HCT116 (cell line): ENCODE measurements at regions not wholly inside any gene's neighbourhood (a gene's known extent, or its start where the extent isn't known, plus 50 kb on each side); places are given as distances from the start of the nearest gene placed in this dataset.
"Not testable (repeated sequence)": the region's sequence is repeated elsewhere in the genome, so short reads cannot be mapped to it uniquely, and the experiment has no call there.

ENCODE experiments used
- ELF1 ChIP-seq: IDR thresholded peaks from 2 replicates; pipeline ENCODE4 v1.6.1; 2012; ENCODE audit warnings: low read depth, borderline replicate concordance
- EZH2phosphoT487 ChIP-seq: fragments of 200-600 bp; IDR thresholded peaks from 2 replicates; pipeline ENCODE4 v1.6.1; 2018; ENCODE audit warnings: antibody characterized with exemption, borderline replicate concordance
- SP1 ChIP-seq: IDR thresholded peaks from 2 replicates; pipeline ENCODE4 v1.6.1; 2012; ENCODE audit warnings: low read depth

DNA sequence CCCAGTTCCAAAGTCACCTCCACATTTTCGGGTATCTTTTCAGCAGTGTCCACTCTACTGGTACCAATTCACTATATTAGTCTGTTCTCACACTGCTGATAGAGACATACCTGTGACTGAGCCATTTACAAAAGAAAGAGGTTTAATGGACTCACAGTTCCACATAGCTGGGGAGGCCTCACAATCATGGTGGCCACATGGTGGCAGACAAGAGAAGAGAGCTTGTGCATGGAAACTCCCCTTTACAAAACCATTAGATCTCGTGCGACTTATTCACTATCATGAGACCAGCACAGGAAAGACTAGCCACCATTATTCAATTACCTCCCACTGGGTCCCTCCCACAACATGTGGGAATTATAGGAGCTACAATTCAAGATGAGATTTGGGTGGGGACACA, 335.7 kb upstream of the SLC7A11 start:
- TF ChIP-seq SP1, ELF1, EZH2phosphoT487: not testable (repeated sequence)
